SK-N-SH (cell line): ENCODE measurements at regions not wholly inside any gene's neighbourhood (a gene's known extent, or its start where the extent isn't known, plus 50 kb on each side); places are given as distances from the start of the nearest gene placed in this dataset.

ENCODE experiments used
- CTCF ChIA-PET: fragments of 300-600, 350-600 bp; formaldehyde crosslinking; extraction: SDS; loops from one replicate; lab custom pipeline; 2021; lab: Yijun Ruan, JAX
- POLR2A ChIA-PET: fragments of 350-600 bp; sonication (Branson Sonifier 250); formaldehyde crosslinking; extraction: SDS; loops from one replicate; lab custom pipeline; 2020; ENCODE audit warnings: antibody characterized with exemption, inconsistent platforms; lab: Yijun Ruan, JAX
- DNase-seq: peaks from one replicate; pipeline ENCODE4 v3.0.0; 2012
- H2AFZ ChIP-seq: fragments of 200-600 bp; sonication (generic); 2 replicates; pipeline ENCODE4 v1.8.1; 2016; ENCODE audit warnings: antibody characterized with exemption, mild to moderate bottlenecking, low read depth
- H3F3A ChIP-seq: fragments of 200-600 bp; sonication (generic); replicated peaks from 2 replicates; pipeline ENCODE3; 2016; ENCODE audit warnings: antibody characterized with exemption, mild to moderate bottlenecking; ENCODE audit not compliant: insufficient read depth
- H3K27ac ChIP-seq, 2 experiments: fragments of 200-500 bp in 1 of 2; fragments of 200-600 bp in 1 of 2; sonication (Bioruptor generic) in 1 of 2; sonication (generic), shearing (Covaris generic) in 1 of 2; 2 replicates each; pipeline versions ENCODE4 v1.5.1 to v1.6.1; 2014 to 2016; ENCODE audit warnings: low read depth in 2 of 2, inconsistent platforms in 1 of 2, low read length in 1 of 2, mild to moderate bottlenecking in 1 of 2, mixed read lengths in 1 of 2
- H3K27me3 ChIP-seq: fragments of 200-600 bp; sonication (generic), shearing (Covaris generic); 2 replicates; pipeline ENCODE4 v1.6.1; 2016; ENCODE audit warnings: mixed run types; ENCODE audit not compliant: insufficient read depth
- H3K36me3 ChIP-seq, 2 experiments: fragments of 200-500 bp in 1 of 2; fragments of 200-600 bp in 1 of 2; sonication (Bioruptor generic) in 1 of 2; sonication (generic) in 1 of 2; replicated peaks in 1 of 2; 2 replicates each; pipeline versions ENCODE3 to v1.5.1; 2014 to 2016; ENCODE audit warnings: low read length in 1 of 2, mild to moderate bottlenecking in 1 of 2; ENCODE audit not compliant: insufficient read depth in 2 of 2, control insufficient read depth in 1 of 2
- H3K4me1 ChIP-seq, 2 experiments: fragments of 200-500 bp in 1 of 2; fragments of 200-600 bp in 1 of 2; sonication (Bioruptor generic) in 1 of 2; sonication (generic), shearing (Covaris generic) in 1 of 2; 2 replicates each; pipeline versions ENCODE4 v1.5.1 to v1.6.1; 2014 to 2016; ENCODE audit warnings: low read depth in 1 of 2, low read length in 1 of 2, mixed run types in 1 of 2; ENCODE audit not compliant: insufficient read depth in 2 of 2, control insufficient read depth in 1 of 2
- H3K4me2 ChIP-seq: fragments of 200-600 bp; sonication (generic), shearing (Covaris generic); 2 replicates; pipeline ENCODE4 v1.6.1; 2017; ENCODE audit warnings: mixed run types
- H3K4me3 ChIP-seq, 2 experiments: fragments of 200-500 bp in 1 of 2; fragments of 200-600 bp in 1 of 2; sonication (Bioruptor generic) in 1 of 2; sonication (generic), shearing (Covaris generic) in 1 of 2; 2 replicates each; pipeline versions ENCODE4 v1.5.1 to v1.8.1; 2014 to 2016; ENCODE audit warnings: low read depth in 2 of 2, inconsistent platforms in 1 of 2, low read length in 1 of 2, mild to moderate bottlenecking in 1 of 2, mixed read lengths in 1 of 2, moderate library complexity in 1 of 2
- H3K79me2 ChIP-seq: fragments of 200-600 bp; sonication (generic); 2 replicates; pipeline ENCODE4 v1.8.1; 2017; ENCODE audit warnings: mild to moderate bottlenecking; ENCODE audit not compliant: insufficient read depth
- H3K9ac ChIP-seq: fragments of 200-600 bp; sonication (generic); 2 replicates; pipeline ENCODE4 v1.6.1; 2017; ENCODE audit warnings: mixed run types
- H3K9me2 ChIP-seq: fragments of 200-600 bp; sonication (generic); 2 replicates; pipeline ENCODE4 v1.6.1; 2017; ENCODE audit warnings: mixed run types
- H3K9me3 ChIP-seq: fragments of 200-600 bp; sonication (generic); 2 replicates; pipeline ENCODE4 v1.6.1; 2017; ENCODE audit warnings: mixed run types, mild to moderate bottlenecking, moderate library complexity
- H4K20me1 ChIP-seq: fragments of 200-600 bp; sonication (generic); 2 replicates; pipeline ENCODE4 v1.6.1; 2017; ENCODE audit warnings: mild to moderate bottlenecking, mixed run types; ENCODE audit not compliant: insufficient read depth
- FOSL2 ChIP-seq: IDR thresholded peaks from 2 replicates; pipeline ENCODE4 v1.4.0; 2012; ENCODE audit warnings: low read depth, mild to moderate bottlenecking, moderate library complexity, borderline replicate concordance
- NRF1 ChIP-seq: IDR thresholded peaks from 2 replicates; pipeline ENCODE4 v1.6.1; 2012; ENCODE audit warnings: low read depth, mild to moderate bottlenecking, low read length
- RXRA ChIP-seq: IDR thresholded peaks from 2 replicates; pipeline ENCODE4 v1.4.0; 2012; ENCODE audit warnings: low read depth, mild to moderate bottlenecking, borderline replicate concordance
- SIN3A ChIP-seq: IDR thresholded peaks from 2 replicates; pipeline ENCODE4 v1.6.1; 2012; ENCODE audit warnings: low read depth, mild to moderate bottlenecking, low read length, moderate library complexity, borderline replicate concordance
- SMC3 ChIP-seq: IDR thresholded peaks from 2 replicates; pipeline ENCODE4 v1.6.1; 2012; ENCODE audit warnings: low read depth, low read length, improper control_type of control experiment
- TAF1 ChIP-seq: IDR thresholded peaks from 2 replicates; pipeline ENCODE4 v1.6.1; 2012; ENCODE audit warnings: low read depth, mild to moderate bottlenecking, low read length, moderate library complexity, borderline replicate concordance
- TEAD4 ChIP-seq: IDR thresholded peaks from 2 replicates; pipeline ENCODE4 v1.4.0; 2012; ENCODE audit warnings: mild to moderate bottlenecking, borderline replicate concordance; ENCODE audit not compliant: insufficient read depth
- USF1 ChIP-seq: IDR thresholded peaks from 2 replicates; pipeline ENCODE4 v1.4.0; 2012; ENCODE audit warnings: low read depth, borderline replicate concordance
- YY1 ChIP-seq: IDR thresholded peaks from 2 replicates; pipeline ENCODE4 v1.4.0; 2012; ENCODE audit warnings: low read depth, mild to moderate bottlenecking
- WGBS: methylation state at CpG from one replicate; pipeline ENCODE4 v1.1.6; 2017; ENCODE audit warnings: low lambda C conversion rate; 5-methylcytosine and 5-hydroxymethylcytosine counted together
- TF ChIP-seq, protein P1 (sequence below): IDR thresholded peaks from 2 replicates; pipeline ENCODE4 v1.6.1; 2012; ENCODE audit warnings: mild to moderate bottlenecking, low read depth, low read length, moderate library complexity
- TF ChIP-seq, protein P2 (sequence below): IDR thresholded peaks from 2 replicates; pipeline ENCODE4 v1.4.0; 2012; ENCODE audit warnings: low read depth

GRCh38 chr2:42868096-42868495, 75.7 kb upstream of the HAAO start:
- Histone ChIP-seq H3K36me3 (no peaks in the 10 kb centered on the region), H3K27me3 (no peaks in the 10 kb centered on the region)
- CTCF ChIA-PET, result interaction anchor here (1.5 kb wide), 1 partner anchor 9 kb away, joined by 5 read pairs; no protein-coding TSS in a partner anchor
- TF ChIP-seq NRF1, result no peak
- TF ChIP-seq, protein P1, sequence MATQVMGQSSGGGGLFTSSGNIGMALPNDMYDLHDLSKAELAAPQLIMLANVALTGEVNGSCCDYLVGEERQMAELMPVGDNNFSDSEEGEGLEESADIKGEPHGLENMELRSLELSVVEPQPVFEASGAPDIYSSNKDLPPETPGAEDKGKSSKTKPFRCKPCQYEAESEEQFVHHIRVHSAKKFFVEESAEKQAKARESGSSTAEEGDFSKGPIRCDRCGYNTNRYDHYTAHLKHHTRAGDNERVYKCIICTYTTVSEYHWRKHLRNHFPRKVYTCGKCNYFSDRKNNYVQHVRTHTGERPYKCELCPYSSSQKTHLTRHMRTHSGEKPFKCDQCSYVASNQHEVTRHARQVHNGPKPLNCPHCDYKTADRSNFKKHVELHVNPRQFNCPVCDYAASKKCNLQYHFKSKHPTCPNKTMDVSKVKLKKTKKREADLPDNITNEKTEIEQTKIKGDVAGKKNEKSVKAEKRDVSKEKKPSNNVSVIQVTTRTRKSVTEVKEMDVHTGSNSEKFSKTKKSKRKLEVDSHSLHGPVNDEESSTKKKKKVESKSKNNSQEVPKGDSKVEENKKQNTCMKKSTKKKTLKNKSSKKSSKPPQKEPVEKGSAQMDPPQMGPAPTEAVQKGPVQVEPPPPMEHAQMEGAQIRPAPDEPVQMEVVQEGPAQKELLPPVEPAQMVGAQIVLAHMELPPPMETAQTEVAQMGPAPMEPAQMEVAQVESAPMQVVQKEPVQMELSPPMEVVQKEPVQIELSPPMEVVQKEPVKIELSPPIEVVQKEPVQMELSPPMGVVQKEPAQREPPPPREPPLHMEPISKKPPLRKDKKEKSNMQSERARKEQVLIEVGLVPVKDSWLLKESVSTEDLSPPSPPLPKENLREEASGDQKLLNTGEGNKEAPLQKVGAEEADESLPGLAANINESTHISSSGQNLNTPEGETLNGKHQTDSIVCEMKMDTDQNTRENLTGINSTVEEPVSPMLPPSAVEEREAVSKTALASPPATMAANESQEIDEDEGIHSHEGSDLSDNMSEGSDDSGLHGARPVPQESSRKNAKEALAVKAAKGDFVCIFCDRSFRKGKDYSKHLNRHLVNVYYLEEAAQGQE, result no peak
- TF ChIP-seq SIN3A, result no peak
- no peak for TF ChIP-seq USF1
- no peak for TF ChIP-seq YY1
- no peak for TF ChIP-seq FOSL2
- no peak for TF ChIP-seq TEAD4
- TF ChIP-seq, all 33 proteins: peak for 0
- no peak overlapping the region for H3K4me2 ChIP-seq
- no peak overlapping the region for H3K4me3 ChIP-seq
- no peaks in the 10 kb centered on the region for H4K20me1 ChIP-seq
- H2AFZ ChIP-seq, result no peak overlapping the region
- no peak overlapping the region for H3K9ac ChIP-seq
- no peak for DNase-seq
- no peaks in the 10 kb centered on the region; the same call in 1 of the 2 replicates for H3K9me2 ChIP-seq
- H3K27ac ChIP-seq, result no peak overlapping the region
- peaks cover 0 to 14% of the 10 kb centered on the region in 2 experiments; a peak in 1 of 4 replicates for H3K4me1 ChIP-seq
- 51% methylated on average over 3 of the region's 3 CpGs for WGBS
- H3K79me2 ChIP-seq, result no peaks in the 10 kb centered on the region
- H3K9me3 ChIP-seq, result peaks cover 14% of the 10 kb centered on the region
- H3F3A ChIP-seq, result no peaks in the 10 kb centered on the region
- POLR2A ChIA-PET, result no interaction called here

DNA sequence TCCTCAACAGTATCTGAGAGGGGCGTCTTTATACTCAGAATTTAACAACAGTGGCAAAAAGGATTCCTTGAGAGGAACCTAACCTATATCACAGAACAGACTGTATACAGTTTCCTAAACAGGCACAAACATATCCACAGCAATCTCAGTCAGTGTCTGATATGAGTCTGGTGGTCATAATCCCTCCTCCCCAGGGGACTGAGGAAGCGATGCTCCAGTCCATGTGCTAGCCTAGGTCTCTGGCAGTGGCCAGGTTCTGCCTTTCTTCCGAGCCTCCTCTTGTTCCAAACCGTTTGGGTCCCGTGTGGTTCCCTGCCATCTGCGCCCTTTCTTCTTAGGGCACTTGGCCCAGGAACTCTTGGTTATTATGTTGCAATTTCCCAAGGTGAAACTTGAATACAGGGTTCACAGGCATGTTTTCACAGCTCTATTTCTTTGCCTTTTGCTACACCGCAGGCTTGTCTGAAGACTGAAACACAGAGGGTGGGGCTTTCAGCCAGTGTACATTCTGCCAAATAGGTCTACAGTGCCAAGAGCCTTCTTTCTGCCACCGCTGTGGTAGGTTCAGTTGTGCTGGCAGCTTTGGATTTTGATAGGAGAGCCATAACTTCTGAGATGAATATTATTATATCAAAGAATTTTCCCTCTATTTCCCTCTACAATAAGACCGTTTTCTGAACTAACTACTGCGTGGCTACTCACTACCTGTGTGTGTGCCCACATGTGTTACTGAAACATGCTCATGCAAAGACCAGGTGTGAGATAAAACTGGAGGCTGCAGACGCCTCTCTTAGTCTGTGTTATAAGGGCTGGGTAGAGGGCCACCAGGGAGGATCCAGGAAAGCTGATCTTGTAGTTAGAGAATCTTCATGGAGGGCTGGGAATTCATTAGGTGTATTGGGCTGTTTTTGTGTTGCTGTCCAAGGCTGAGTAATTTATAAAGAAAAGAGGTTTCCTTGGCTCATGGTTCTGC, 75.0 kb upstream of the HAAO start:
- WGBS, result 69% methylated on average over 11 of the region's 11 CpGs
- H3K27me3 ChIP-seq, result no peaks in the 10 kb centered on the region
- H3K79me2 ChIP-seq, result no peaks in the 10 kb centered on the region
- H3K36me3 ChIP-seq, result no peaks in the 10 kb centered on the region
- CTCF ChIA-PET, result interaction anchor here (1.5 kb wide), 1 partner anchor 8 kb away, joined by 5 read pairs; no protein-coding TSS in a partner anchor
- peak overlapping the region in 1 of 2 experiments; percentile 54; a peak in 2 of 4 replicates for H3K27ac ChIP-seq
- no peaks in the 10 kb centered on the region for H4K20me1 ChIP-seq
- no peak overlapping the region for H3K9ac ChIP-seq
- H3K4me2 ChIP-seq, result no peak overlapping the region
- H2AFZ ChIP-seq, result no peak overlapping the region
- TF ChIP-seq, protein P1, result no peak
- no peak for TF ChIP-seq RXRA
- no peak for TF ChIP-seq TAF1
- TF ChIP-seq SMC3, result no peak
- no peak for TF ChIP-seq USF1
- TF ChIP-seq, protein P2, sequence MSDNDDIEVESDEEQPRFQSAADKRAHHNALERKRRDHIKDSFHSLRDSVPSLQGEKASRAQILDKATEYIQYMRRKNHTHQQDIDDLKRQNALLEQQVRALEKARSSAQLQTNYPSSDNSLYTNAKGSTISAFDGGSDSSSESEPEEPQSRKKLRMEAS, result no peak
- no peak for TF ChIP-seq SIN3A
- H3K4me1 ChIP-seq, result peaks cover 0 to 14% of the 10 kb centered on the region in 2 experiments; a peak in 1 of 4 replicates
- H3F3A ChIP-seq, result no peaks in the 10 kb centered on the region
- H3K9me2 ChIP-seq, result no peaks in the 10 kb centered on the region
- H3K9me3 ChIP-seq, result peaks cover 14% of the 10 kb centered on the region
- H3K4me3 ChIP-seq, result no peak overlapping the region
- POLR2A ChIA-PET, result no interaction called here
- DNase-seq, result no peak
